Stimulated activated effector memory CD8-positive, alpha-beta T cell treated with anti-CD3 and anti-CD28 coated beads, Interleukin-12 subunit alpha, Interleukin-12 subunit beta, amount 100 ng/mL, for 72 hours (primary cell): ENCODE measurements at regions not wholly inside any gene's neighbourhood (a gene's known extent, or its start where the extent isn't known, plus 50 kb on each side); places are given as distances from the start of the nearest gene placed in this dataset.

Experiments
- ATAC-seq: fragments of 150-1000 bp; cut with Tn5 transposase; 2 replicates; pipeline ENCODE4 v1.10.0; 2021
- DNase-seq, 2 donors: peaks; one replicate each; pipeline ENCODE4 v3.0.0; 2021 to 2022; ENCODE audit warnings: low spot score in 2 of 2
- H3K27ac Mint-ChIP-seq: one replicate; pipeline ENCODE4 v1.8.0; 2022; ENCODE audit warnings: mild to moderate bottlenecking, mixed read lengths
- H3K36me3 Mint-ChIP-seq: one replicate; pipeline ENCODE4 v1.8.0; 2022; ENCODE audit warnings: mild to moderate bottlenecking, mixed read lengths
- H3K4me1 Mint-ChIP-seq: one replicate; pipeline ENCODE4 v1.8.0; 2022; ENCODE audit warnings: mixed read lengths
- H3K4me3 Mint-ChIP-seq: one replicate; pipeline ENCODE4 v1.8.0; 2022; ENCODE audit warnings: mild to moderate bottlenecking, mixed read lengths
- H3K9me3 Mint-ChIP-seq: one replicate; pipeline ENCODE4 v1.8.0; 2022; ENCODE audit warnings: mixed read lengths

- H3K4me1 Mint-ChIP-seq = no peaks in the 10 kb centered on the region
- no peak overlapping the region for H3K27ac Mint-ChIP-seq
- no peak overlapping the region for H3K4me3 Mint-ChIP-seq
- no peaks in the 10 kb centered on the region for H3K36me3 Mint-ChIP-seq
- DNase-seq (no peak), ATAC-seq (no peak)
- peaks cover 18% of the 10 kb centered on the region for H3K9me3 Mint-ChIP-seq
These were observed 454.6 kb upstream of the ANKRD30A start for GRCh38 chr10:36670621-36671402.

GRCh38 chr10:36669615-36670352, 455.6 kb upstream of the ANKRD30A start:
- DNase-seq (no peak), ATAC-seq (no peak)
- Mint-ChIP-seq H3K27ac (no peak overlapping the region), H3K4me1 (no peaks in the 10 kb centered on the region), H3K9me3 (peaks cover 11% of the 10 kb centered on the region), H3K36me3 (no peaks in the 10 kb centered on the region), H3K4me3 (no peak overlapping the region)

- Mint-ChIP-seq H3K27ac (no peak overlapping the region), H3K4me3 (no peak overlapping the region), H3K9me3 (peaks cover 16% of the 10 kb centered on the region), H3K36me3 (no peaks in the 10 kb centered on the region), H3K4me1 (no peaks in the 10 kb centered on the region)
- no peak for DNase-seq
- no peak for ATAC-seq
These were observed 458.9 kb upstream of the ANKRD30A start for GRCh38 chr10:36666451-36666850.

- DNase-seq (no peak), ATAC-seq (no peak)
- Mint-ChIP-seq H3K4me1 (no peaks in the 10 kb centered on the region), H3K9me3 (peaks cover 15% of the 10 kb centered on the region), H3K36me3 (no peaks in the 10 kb centered on the region), H3K27ac (no peak overlapping the region), H3K4me3 (no peak overlapping the region)
These were observed 462.8 kb upstream of the ANKRD30A start for GRCh38 chr10:36662571-36662970.

- no peak for ATAC-seq
- Mint-ChIP-seq H3K4me1 (no peaks in the 10 kb centered on the region), H3K36me3 (no peaks in the 10 kb centered on the region), H3K4me3 (no peak overlapping the region), H3K27ac (no peak overlapping the region), H3K9me3 (peaks cover 20% of the 10 kb centered on the region)
- no peak for DNase-seq
These were observed 475.1 kb upstream of the ANKRD30A start for GRCh38 chr10:36650274-36650673.

GRCh38 chr10:36647540-36647939, 477.9 kb upstream of the ANKRD30A start:
- H3K36me3 Mint-ChIP-seq = no peaks in the 10 kb centered on the region
- peaks cover 16% of the 10 kb centered on the region for H3K9me3 Mint-ChIP-seq
- no peaks in the 10 kb centered on the region for H3K4me1 Mint-ChIP-seq
- no peak overlapping the region for H3K4me3 Mint-ChIP-seq
- DNase-seq = no peak
- ATAC-seq = no peak
- H3K27ac Mint-ChIP-seq = no peak overlapping the region

- ATAC-seq = no peak
- Mint-ChIP-seq H3K9me3 (peaks cover 7% of the 10 kb centered on the region), H3K4me1 (no peaks in the 10 kb centered on the region), H3K27ac (no peak overlapping the region), H3K36me3 (no peaks in the 10 kb centered on the region), H3K4me3 (no peak overlapping the region)
- no peak for DNase-seq
These were observed 484.8 kb upstream of the ANKRD30A start for GRCh38 chr10:36640626-36641025.

GRCh38 chr10:36638462-36639155, 486.8 kb upstream of the ANKRD30A start:
- H3K36me3 Mint-ChIP-seq = no peaks in the 10 kb centered on the region

GRCh38 chr10:36636879-36637278, 488.5 kb upstream of the ANKRD30A start:
- no peak overlapping the region for H3K27ac Mint-ChIP-seq
- DNase-seq = no peak
- no peaks in the 10 kb centered on the region for H3K4me1 Mint-ChIP-seq
- H3K4me3 Mint-ChIP-seq = no peak overlapping the region
- no peak for ATAC-seq
- H3K9me3 Mint-ChIP-seq = peaks cover 5% of the 10 kb centered on the region
- no peaks in the 10 kb centered on the region for H3K36me3 Mint-ChIP-seq

More at GRCh38 chr10:36638462-36639155, 486.8 kb upstream of the ANKRD30A start:
- no peak overlapping the region for H3K4me3 Mint-ChIP-seq
- ATAC-seq = no peak
- peaks cover 7% of the 10 kb centered on the region for H3K9me3 Mint-ChIP-seq
- H3K27ac Mint-ChIP-seq = no peak overlapping the region
- H3K4me1 Mint-ChIP-seq = no peaks in the 10 kb centered on the region
- DNase-seq = no peak

- Mint-ChIP-seq H3K27ac (no peak overlapping the region), H3K4me1 (no peaks in the 10 kb centered on the region), H3K4me3 (no peak overlapping the region), H3K36me3 (no peaks in the 10 kb centered on the region), H3K9me3 (peaks cover 4% of the 10 kb centered on the region)
- DNase-seq (no peak), ATAC-seq (no peak)
These were observed 489.0 kb upstream of the ANKRD30A start for GRCh38 chr10:36636285-36636839.

GRCh38 chr10:36634916-36635315, 490.5 kb upstream of the ANKRD30A start:
- Mint-ChIP-seq H3K9me3 (peaks cover 5% of the 10 kb centered on the region), H3K4me3 (no peak overlapping the region), H3K4me1 (no peaks in the 10 kb centered on the region), H3K36me3 (no peaks in the 10 kb centered on the region), H3K27ac (no peak overlapping the region)
- ATAC-seq = no peak
- DNase-seq = no peak

GRCh38 chr10:36630267-36630666, 495.1 kb upstream of the ANKRD30A start:
- no peak overlapping the region for H3K27ac Mint-ChIP-seq
- no peak for ATAC-seq
- no peaks in the 10 kb centered on the region for H3K4me1 Mint-ChIP-seq
- no peak overlapping the region for H3K4me3 Mint-ChIP-seq
- DNase-seq = no peak
- peaks cover 6% of the 10 kb centered on the region for H3K9me3 Mint-ChIP-seq
- H3K36me3 Mint-ChIP-seq = no peaks in the 10 kb centered on the region

- DNase-seq (no peak), ATAC-seq (no peak)
- no peaks in the 10 kb centered on the region for H3K36me3 Mint-ChIP-seq
- H3K9me3 Mint-ChIP-seq = peaks cover 8% of the 10 kb centered on the region
- H3K4me1 Mint-ChIP-seq = no peaks in the 10 kb centered on the region
- H3K4me3 Mint-ChIP-seq = no peak overlapping the region
- H3K27ac Mint-ChIP-seq = no peak overlapping the region
These were observed 495.9 kb upstream of the ANKRD30A start for GRCh38 chr10:36629476-36629875.

- no peaks in the 10 kb centered on the region for H3K36me3 Mint-ChIP-seq
- peaks cover 19% of the 10 kb centered on the region for H3K9me3 Mint-ChIP-seq
- H3K4me1 Mint-ChIP-seq = no peaks in the 10 kb centered on the region
- DNase-seq (no peak), ATAC-seq (no peak)
- H3K27ac Mint-ChIP-seq = no peak overlapping the region
- H3K4me3 Mint-ChIP-seq = no peak overlapping the region
These were observed 500.8 kb upstream of the ANKRD30A start for GRCh38 chr10:36624551-36625100.

GRCh38 chr10:36621346-36621745, 504.1 kb upstream of the ANKRD30A start:
- Mint-ChIP-seq H3K27ac (no peak overlapping the region), H3K4me1 (no peaks in the 10 kb centered on the region), H3K4me3 (no peak overlapping the region), H3K9me3 (peaks cover 22% of the 10 kb centered on the region), H3K36me3 (no peaks in the 10 kb centered on the region)
- ATAC-seq (no peak), DNase-seq (no peak)
